WTC11 (cell line): ENCODE measurements at regions not wholly inside any gene's neighbourhood (a gene's known extent, or its start where the extent isn't known, plus 50 kb on each side); places are given as distances from the start of the nearest gene placed in this dataset.

Experiments
- ATAC-seq: fragments of 200-7000 bp; cut with Tn5 transposase; 2 replicates; pipeline ENCODE4 v1.10.0; 2021; ENCODE audit warnings: mild to moderate bottlenecking, moderate library complexity
- CTCF ChIA-PET: fragments of 300-600 bp; sonication (Branson Sonifier 250); formaldehyde crosslinking; loops from one replicate; lab custom pipeline; 2021; ENCODE audit warnings: antibody characterized with exemption; lab: Charles Lee
- POLR2A ChIA-PET: fragments of 350-600 bp; sonication (Branson Sonifier 250); formaldehyde crosslinking; loops from one replicate; lab custom pipeline; 2021; ENCODE audit warnings: antibody characterized with exemption; lab: Charles Lee
- DNase-seq: peaks from one replicate; pipeline ENCODE4 v3.0.0; 2021; ENCODE audit warnings: low spot score
- H3K27ac Mint-ChIP-seq: 2 replicates; pipeline ENCODE4 v1.8.0; 2021; ENCODE audit warnings: mixed read lengths
- H3K27me3 Mint-ChIP-seq: 2 replicates; pipeline ENCODE4 v1.8.0; 2021; ENCODE audit warnings: low read depth, mild to moderate bottlenecking, moderate library complexity, mixed read lengths
- H3K36me3 Mint-ChIP-seq: 2 replicates; pipeline ENCODE4 v1.8.0; 2021; ENCODE audit warnings: mixed read lengths
- H3K4me1 Mint-ChIP-seq: 2 replicates; pipeline ENCODE4 v1.8.0; 2022; ENCODE audit warnings: mixed read lengths
- H3K4me3 Mint-ChIP-seq: 2 replicates; pipeline ENCODE4 v1.8.0; 2021; ENCODE audit warnings: mild to moderate bottlenecking, moderate library complexity, mixed read lengths
- H3K9me3 Mint-ChIP-seq: 2 replicates; pipeline ENCODE4 v1.8.0; 2021; ENCODE audit warnings: mixed read lengths
- AFF4 ChIP-seq: sonication (generic); formaldehyde crosslinking; IDR thresholded peaks from 2 replicates; pipeline ENCODE4 v1.8.1; 2023; ENCODE audit warnings: mild to moderate bottlenecking, missing genetic modification reagents, borderline replicate concordance
- CREB1 ChIP-seq: sonication (generic); formaldehyde crosslinking; IDR thresholded peaks from 2 replicates; pipeline ENCODE4 v1.8.0; 2023; ENCODE audit warnings: mild to moderate bottlenecking, missing genetic modification reagents
- CREM ChIP-seq: sonication (generic); formaldehyde crosslinking; IDR thresholded peaks from 2 replicates; pipeline ENCODE4 v1.8.1; 2022; ENCODE audit warnings: mild to moderate bottlenecking, missing genetic modification reagents, moderate library complexity
- FOXJ3 ChIP-seq: sonication (generic); formaldehyde crosslinking; IDR thresholded peaks from 2 replicates; pipeline ENCODE4 v1.9.0; 2021; ENCODE audit warnings: missing genetic modification reagents, mild to moderate bottlenecking, borderline replicate concordance
- HMGXB4 ChIP-seq: sonication (generic); formaldehyde crosslinking; IDR thresholded peaks from 2 replicates; pipeline ENCODE4 v1.8.1; 2023; ENCODE audit warnings: mild to moderate bottlenecking, moderate library complexity, missing genetic modification reagents
- JAZF1 ChIP-seq: fragments of 250-450 bp; sonication (Bioruptor Pico); IDR thresholded peaks from 2 replicates; pipeline ENCODE4 v1.9.0; 2021; ENCODE audit warnings: moderate library complexity, mild to moderate bottlenecking, inconsistent platforms
- MXD4 ChIP-seq: fragments of 250-450 bp; sonication (Bioruptor Pico); IDR thresholded peaks from 2 replicates; pipeline ENCODE4 v1.8.0; 2021; ENCODE audit warnings: mild to moderate bottlenecking, moderate library complexity, borderline replicate concordance
- RORB ChIP-seq: fragments of 250-450 bp; sonication (Bioruptor Pico); IDR thresholded peaks from 2 replicates; pipeline ENCODE4 v1.9.0; 2021; ENCODE audit warnings: mild to moderate bottlenecking
- TCF7 ChIP-seq: sonication (generic); formaldehyde crosslinking; IDR thresholded peaks from 2 replicates; pipeline ENCODE4 v1.8.0; 2022; ENCODE audit warnings: mild to moderate bottlenecking, low read depth, missing genetic modification reagents, moderate library complexity
- ZNF138 ChIP-seq: sonication (generic); formaldehyde crosslinking; conservative IDR thresholded peaks from 2 replicates; pipeline ENCODE4 v1.8.1; 2022; ENCODE audit warnings: mild to moderate bottlenecking, moderate library complexity, missing genetic modification reagents
- ZNF219 ChIP-seq: sonication (generic); formaldehyde crosslinking; IDR thresholded peaks from 2 replicates; pipeline ENCODE4 v1.8.0; 2023; ENCODE audit warnings: missing genetic modification reagents, mild to moderate bottlenecking, borderline replicate concordance
- ZNF416 ChIP-seq: fragments of 250-450 bp; sonication (Bioruptor Pico); IDR thresholded peaks from 2 replicates; pipeline ENCODE4 v1.9.0; 2021; ENCODE audit warnings: mild to moderate bottlenecking, inconsistent platforms
- ZNF423 ChIP-seq: fragments of 250-450 bp; sonication (Bioruptor Pico); IDR thresholded peaks from 2 replicates; pipeline ENCODE4 v2.1.2; 2022; ENCODE audit warnings: mild to moderate bottlenecking, moderate library complexity
- ZNF512 ChIP-seq: sonication (generic); formaldehyde crosslinking; IDR thresholded peaks from 2 replicates; pipeline ENCODE4 v1.8.1; 2022; ENCODE audit warnings: missing genetic modification reagents, borderline replicate concordance
- ZNF671 ChIP-seq: fragments of 250-450 bp; sonication (Bioruptor Pico); IDR thresholded peaks from 2 replicates; pipeline ENCODE4 v1.8.0; 2021; ENCODE audit warnings: mild to moderate bottlenecking
- TF ChIP-seq, protein P1 (sequence below): fragments of 250-450 bp; sonication (Bioruptor Pico); IDR thresholded peaks from 2 replicates; pipeline ENCODE4 v1.9.0; 2021; ENCODE audit warnings: mild to moderate bottlenecking, borderline replicate concordance
- TF ChIP-seq, protein P2 (sequence below): sonication (generic); formaldehyde crosslinking; IDR thresholded peaks from 2 replicates; pipeline ENCODE4 v1.8.0; 2022; ENCODE audit warnings: missing genetic modification reagents
- TF ChIP-seq, protein P3 (sequence below): sonication (generic); formaldehyde crosslinking; IDR thresholded peaks from 2 replicates; pipeline ENCODE4 v1.8.0; 2023; ENCODE audit warnings: mild to moderate bottlenecking, missing genetic modification reagents

- Mint-ChIP-seq H3K36me3 (no peaks in the 10 kb centered on the region), H3K9me3 (no peaks in the 10 kb centered on the region), H3K4me1 (no peaks in the 10 kb centered on the region), H3K27me3 (no peaks in the 10 kb centered on the region), H3K4me3 (no peak overlapping the region), H3K27ac (no peak overlapping the region)
- DNase-seq = no peak
- ChIA-PET CTCF (no interaction called here), POLR2A (interaction anchor here (0.5 kb wide), 1 partner anchor 1829 kb away, joined by 4 read pairs; no protein-coding TSS in a partner anchor)
- TF ChIP-seq MXD4 (CRISPR knock-in tag) (no peak), HMGXB4 (CRISPR knock-in tag) (no peak), RORB (CRISPR knock-in tag) (no peak), CREB1 (CRISPR knock-in tag) (no peak), CREM (CRISPR knock-in tag) (no peak), FOXJ3 (CRISPR knock-in tag) (no peak), ZNF219 (CRISPR knock-in tag) (no peak), AFF4 (no peak), ZNF671 (CRISPR knock-in tag) (no peak), JAZF1 (CRISPR knock-in tag) (no peak), ZNF138 (CRISPR knock-in tag) (no peak), ZNF423 (CRISPR knock-in tag) (no peak), TCF7 (no peak), ZNF512 (CRISPR knock-in tag) (no peak), ZNF416 (CRISPR knock-in tag) (no peak)
- TF ChIP-seq, protein P1, sequence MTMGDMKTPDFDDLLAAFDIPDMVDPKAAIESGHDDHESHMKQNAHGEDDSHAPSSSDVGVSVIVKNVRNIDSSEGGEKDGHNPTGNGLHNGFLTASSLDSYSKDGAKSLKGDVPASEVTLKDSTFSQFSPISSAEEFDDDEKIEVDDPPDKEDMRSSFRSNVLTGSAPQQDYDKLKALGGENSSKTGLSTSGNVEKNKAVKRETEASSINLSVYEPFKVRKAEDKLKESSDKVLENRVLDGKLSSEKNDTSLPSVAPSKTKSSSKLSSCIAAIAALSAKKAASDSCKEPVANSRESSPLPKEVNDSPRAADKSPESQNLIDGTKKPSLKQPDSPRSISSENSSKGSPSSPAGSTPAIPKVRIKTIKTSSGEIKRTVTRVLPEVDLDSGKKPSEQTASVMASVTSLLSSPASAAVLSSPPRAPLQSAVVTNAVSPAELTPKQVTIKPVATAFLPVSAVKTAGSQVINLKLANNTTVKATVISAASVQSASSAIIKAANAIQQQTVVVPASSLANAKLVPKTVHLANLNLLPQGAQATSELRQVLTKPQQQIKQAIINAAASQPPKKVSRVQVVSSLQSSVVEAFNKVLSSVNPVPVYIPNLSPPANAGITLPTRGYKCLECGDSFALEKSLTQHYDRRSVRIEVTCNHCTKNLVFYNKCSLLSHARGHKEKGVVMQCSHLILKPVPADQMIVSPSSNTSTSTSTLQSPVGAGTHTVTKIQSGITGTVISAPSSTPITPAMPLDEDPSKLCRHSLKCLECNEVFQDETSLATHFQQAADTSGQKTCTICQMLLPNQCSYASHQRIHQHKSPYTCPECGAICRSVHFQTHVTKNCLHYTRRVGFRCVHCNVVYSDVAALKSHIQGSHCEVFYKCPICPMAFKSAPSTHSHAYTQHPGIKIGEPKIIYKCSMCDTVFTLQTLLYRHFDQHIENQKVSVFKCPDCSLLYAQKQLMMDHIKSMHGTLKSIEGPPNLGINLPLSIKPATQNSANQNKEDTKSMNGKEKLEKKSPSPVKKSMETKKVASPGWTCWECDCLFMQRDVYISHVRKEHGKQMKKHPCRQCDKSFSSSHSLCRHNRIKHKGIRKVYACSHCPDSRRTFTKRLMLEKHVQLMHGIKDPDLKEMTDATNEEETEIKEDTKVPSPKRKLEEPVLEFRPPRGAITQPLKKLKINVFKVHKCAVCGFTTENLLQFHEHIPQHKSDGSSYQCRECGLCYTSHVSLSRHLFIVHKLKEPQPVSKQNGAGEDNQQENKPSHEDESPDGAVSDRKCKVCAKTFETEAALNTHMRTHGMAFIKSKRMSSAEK = no peak
- TF ChIP-seq, protein P2, sequence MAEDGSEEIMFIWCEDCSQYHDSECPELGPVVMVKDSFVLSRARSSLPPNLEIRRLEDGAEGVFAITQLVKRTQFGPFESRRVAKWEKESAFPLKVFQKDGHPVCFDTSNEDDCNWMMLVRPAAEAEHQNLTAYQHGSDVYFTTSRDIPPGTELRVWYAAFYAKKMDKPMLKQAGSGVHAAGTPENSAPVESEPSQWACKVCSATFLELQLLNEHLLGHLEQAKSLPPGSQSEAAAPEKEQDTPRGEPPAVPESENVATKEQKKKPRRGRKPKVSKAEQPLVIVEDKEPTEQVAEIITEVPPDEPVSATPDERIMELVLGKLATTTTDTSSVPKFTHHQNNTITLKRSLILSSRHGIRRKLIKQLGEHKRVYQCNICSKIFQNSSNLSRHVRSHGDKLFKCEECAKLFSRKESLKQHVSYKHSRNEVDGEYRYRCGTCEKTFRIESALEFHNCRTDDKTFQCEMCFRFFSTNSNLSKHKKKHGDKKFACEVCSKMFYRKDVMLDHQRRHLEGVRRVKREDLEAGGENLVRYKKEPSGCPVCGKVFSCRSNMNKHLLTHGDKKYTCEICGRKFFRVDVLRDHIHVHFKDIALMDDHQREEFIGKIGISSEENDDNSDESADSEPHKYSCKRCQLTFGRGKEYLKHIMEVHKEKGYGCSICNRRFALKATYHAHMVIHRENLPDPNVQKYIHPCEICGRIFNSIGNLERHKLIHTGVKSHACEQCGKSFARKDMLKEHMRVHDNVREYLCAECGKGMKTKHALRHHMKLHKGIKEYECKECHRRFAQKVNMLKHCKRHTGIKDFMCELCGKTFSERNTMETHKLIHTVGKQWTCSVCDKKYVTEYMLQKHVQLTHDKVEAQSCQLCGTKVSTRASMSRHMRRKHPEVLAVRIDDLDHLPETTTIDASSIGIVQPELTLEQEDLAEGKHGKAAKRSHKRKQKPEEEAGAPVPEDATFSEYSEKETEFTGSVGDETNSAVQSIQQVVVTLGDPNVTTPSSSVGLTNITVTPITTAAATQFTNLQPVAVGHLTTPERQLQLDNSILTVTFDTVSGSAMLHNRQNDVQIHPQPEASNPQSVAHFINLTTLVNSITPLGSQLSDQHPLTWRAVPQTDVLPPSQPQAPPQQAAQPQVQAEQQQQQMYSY = no peak
- TF ChIP-seq, protein P3, sequence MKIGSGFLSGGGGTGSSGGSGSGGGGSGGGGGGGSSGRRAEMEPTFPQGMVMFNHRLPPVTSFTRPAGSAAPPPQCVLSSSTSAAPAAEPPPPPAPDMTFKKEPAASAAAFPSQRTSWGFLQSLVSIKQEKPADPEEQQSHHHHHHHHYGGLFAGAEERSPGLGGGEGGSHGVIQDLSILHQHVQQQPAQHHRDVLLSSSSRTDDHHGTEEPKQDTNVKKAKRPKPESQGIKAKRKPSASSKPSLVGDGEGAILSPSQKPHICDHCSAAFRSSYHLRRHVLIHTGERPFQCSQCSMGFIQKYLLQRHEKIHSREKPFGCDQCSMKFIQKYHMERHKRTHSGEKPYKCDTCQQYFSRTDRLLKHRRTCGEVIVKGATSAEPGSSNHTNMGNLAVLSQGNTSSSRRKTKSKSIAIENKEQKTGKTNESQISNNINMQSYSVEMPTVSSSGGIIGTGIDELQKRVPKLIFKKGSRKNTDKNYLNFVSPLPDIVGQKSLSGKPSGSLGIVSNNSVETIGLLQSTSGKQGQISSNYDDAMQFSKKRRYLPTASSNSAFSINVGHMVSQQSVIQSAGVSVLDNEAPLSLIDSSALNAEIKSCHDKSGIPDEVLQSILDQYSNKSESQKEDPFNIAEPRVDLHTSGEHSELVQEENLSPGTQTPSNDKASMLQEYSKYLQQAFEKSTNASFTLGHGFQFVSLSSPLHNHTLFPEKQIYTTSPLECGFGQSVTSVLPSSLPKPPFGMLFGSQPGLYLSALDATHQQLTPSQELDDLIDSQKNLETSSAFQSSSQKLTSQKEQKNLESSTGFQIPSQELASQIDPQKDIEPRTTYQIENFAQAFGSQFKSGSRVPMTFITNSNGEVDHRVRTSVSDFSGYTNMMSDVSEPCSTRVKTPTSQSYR (CRISPR knock-in tag) = no peak
- no peak for ATAC-seq
These were observed 63.0 kb downstream of the C5orf15 start for GRCh38 chr5:133905424-133905823.
